GM12878 (cell line): ENCODE measurements at regions not wholly inside any gene's neighbourhood (a gene's known extent, or its start where the extent isn't known, plus 50 kb on each side); places are given as distances from the start of the nearest gene placed in this dataset.
A peak's percentile ranks its signal among the peaks of the same experiment; 100 is the strongest.

Experiments
- ATAC-seq: fragments of 200-7000 bp; cut with Tn5 transposase; 3 replicates; pipeline ENCODE4 v1.9.1; 2020; ENCODE audit warnings: mild to moderate bottlenecking, moderate library complexity
- BruUV-seq: library from RNA; stranded (reverse); fragments of 400-500 nt; replicated peaks from 2 replicates; lab custom pipeline; 2021; lab: Mats Ljungman, UMichigan
- CTCF ChIA-PET: fragments of 300-600 bp; sonication (Branson Sonifier 250); formaldehyde crosslinking; extraction: SDS; loops from one replicate; lab custom pipeline; 2021; ENCODE audit warnings: inconsistent platforms; lab: Yijun Ruan, JAX
- POLR2A ChIA-PET: fragments of 350-600 bp; formaldehyde crosslinking; extraction: SDS; loops from one replicate; lab custom pipeline; 2021; ENCODE audit warnings: inconsistent platforms; lab: Charles Lee
- RAD21 ChIA-PET: fragments of 300-600 bp; sonication (Branson Sonifier 250); formaldehyde crosslinking; loops from one replicate; lab custom pipeline; 2023; ENCODE audit warnings: antibody characterized with exemption; ENCODE audit not compliant: unreplicated experiment; lab: Charles Lee
- SMC1A ChIA-PET: fragments of 300-600 bp; sonication (Branson Sonifier 250); formaldehyde crosslinking; loops from one replicate; lab custom pipeline; 2023; ENCODE audit not compliant: unreplicated experiment, uncharacterized antibody; lab: Charles Lee
- DNase-seq: peaks from one replicate; pipeline ENCODE4 v3.0.0-alpha.2; 2011; ENCODE audit warnings: low read depth, low spot score
- FAIRE-seq: peaks from 3 replicates; lab custom pipeline; 2011; peaks lifted over from hg19 to GRCh38; lab: Jason Lieb, UNC
- H2AFZ ChIP-seq: 2 replicates; pipeline ENCODE4 v1.6.0; 2011; ENCODE audit warnings: low read depth, low read length, control low read depth; ENCODE audit not compliant: control insufficient read depth
- H3K27ac ChIP-seq: 2 replicates; pipeline ENCODE4 v1.5.1; 2011; ENCODE audit warnings: control low read depth; ENCODE audit not compliant: control insufficient read depth, insufficient read depth
- H3K27me3 ChIP-seq, 2 experiments: replicated peaks in 1 of 2; 2 replicates each; pipeline versions ENCODE4 v1.6.0 to v1.6.1; 2011; ENCODE audit warnings: low read length in 1 of 2; ENCODE audit not compliant: control insufficient read depth in 2 of 2, insufficient read depth in 2 of 2
- H3K36me3 ChIP-seq, 2 experiments: 2 replicates each; pipeline ENCODE4 v1.5.1; 2011; ENCODE audit warnings: low read length in 1 of 2; ENCODE audit not compliant: control insufficient read depth in 2 of 2, insufficient read depth in 2 of 2
- H3K4me1 ChIP-seq: 2 replicates; pipeline ENCODE4 v1.6.1; 2011; ENCODE audit warnings: mild to moderate bottlenecking, low read length, moderate library complexity, mixed read lengths; ENCODE audit not compliant: control insufficient read depth, insufficient read depth
- H3K4me2 ChIP-seq: 2 replicates; pipeline ENCODE4 v1.6.0; 2011; ENCODE audit warnings: control low read depth; ENCODE audit not compliant: control insufficient read depth, insufficient read depth
- H3K4me3 ChIP-seq: fragments of 200-600 bp; sonication (generic); 2 replicates; pipeline ENCODE4 v1.5.1; 2016
- H3K79me2 ChIP-seq: 2 replicates; pipeline ENCODE4 v1.6.0; 2011; ENCODE audit warnings: low read length; ENCODE audit not compliant: control insufficient read depth, insufficient read depth
- H3K9ac ChIP-seq: 2 replicates; pipeline ENCODE4 v1.8.0; 2011; ENCODE audit warnings: low read length, control low read depth, mixed read lengths; ENCODE audit not compliant: control insufficient read depth, insufficient read depth
- H3K9me3 ChIP-seq: replicated peaks from 3 replicates; pipeline ENCODE4 v1.5.1; 2011; ENCODE audit warnings: mild to moderate bottlenecking, low read length; ENCODE audit not compliant: control insufficient read depth, insufficient read depth
- H4K20me1 ChIP-seq: 2 replicates; pipeline ENCODE4 v1.6.0; 2011; ENCODE audit not compliant: control insufficient read depth, insufficient read depth
- IRF4 ChIP-seq: IDR thresholded peaks from 2 replicates; pipeline ENCODE4 v1.6.1; 2011; ENCODE audit warnings: low read depth, low read length
- JUNB ChIP-seq: IDR thresholded peaks from 2 replicates; pipeline ENCODE4 v1.6.1; 2016; ENCODE audit warnings: antibody characterized with exemption, mild to moderate bottlenecking
- RELA ChIP-seq: fragments of 450-650 bp; IDR thresholded peaks from 2 replicates; pipeline ENCODE4 v1.8.0; 2014; ENCODE audit warnings: borderline replicate concordance; ENCODE audit not compliant: partially characterized antibody
- RUNX3 ChIP-seq: IDR thresholded peaks from 2 replicates; pipeline ENCODE4 v1.6.1; 2012; ENCODE audit warnings: low read length, inconsistent platforms
- STAT1 ChIP-seq: fragments of 450-650 bp; conservative IDR thresholded peaks from 2 replicates; pipeline ENCODE4 v1.6.1; 2014; ENCODE audit warnings: antibody characterized with exemption, mild to moderate bottlenecking
- TAF1 ChIP-seq: IDR thresholded peaks from 2 replicates; pipeline ENCODE4 v1.6.1; 2011; ENCODE audit warnings: mild to moderate bottlenecking, low read depth, low read length, borderline replicate concordance
- TCF7 ChIP-seq: IDR thresholded peaks from 2 replicates; pipeline ENCODE4 v1.6.1; 2014; ENCODE audit warnings: antibody characterized with exemption, borderline replicate concordance
- ZNF274 ChIP-seq: IDR thresholded peaks from one replicate; pipeline ENCODE4 v1.8.0; 2011; ENCODE audit not compliant: insufficient read length, insufficient read depth
- WGBS: methylation state at CpG from one replicate; pipeline ENCODE4 v1.1.6; 2016; ENCODE audit warnings: low lambda C conversion rate; ENCODE audit not compliant: insufficient replicate concordance, insufficient coverage; ENCODE audit errors: missing lambda C conversion rate; 5-methylcytosine and 5-hydroxymethylcytosine counted together
- in situ Hi-C: fragments of 300-500 bp; cut with MboI; formaldehyde crosslinking; loops from 9 replicates; pipeline ENCODE4 v1.14.3; 2018; ENCODE audit warnings: mixed read lengths
- intact Hi-C: fragments of 100-400 bp; cut with micrococcal nuclease; formaldehyde crosslinking; loops from one replicate; pipeline ENCODE4 v1.14.2; 2022; ENCODE audit not compliant: unreplicated experiment

DNA sequence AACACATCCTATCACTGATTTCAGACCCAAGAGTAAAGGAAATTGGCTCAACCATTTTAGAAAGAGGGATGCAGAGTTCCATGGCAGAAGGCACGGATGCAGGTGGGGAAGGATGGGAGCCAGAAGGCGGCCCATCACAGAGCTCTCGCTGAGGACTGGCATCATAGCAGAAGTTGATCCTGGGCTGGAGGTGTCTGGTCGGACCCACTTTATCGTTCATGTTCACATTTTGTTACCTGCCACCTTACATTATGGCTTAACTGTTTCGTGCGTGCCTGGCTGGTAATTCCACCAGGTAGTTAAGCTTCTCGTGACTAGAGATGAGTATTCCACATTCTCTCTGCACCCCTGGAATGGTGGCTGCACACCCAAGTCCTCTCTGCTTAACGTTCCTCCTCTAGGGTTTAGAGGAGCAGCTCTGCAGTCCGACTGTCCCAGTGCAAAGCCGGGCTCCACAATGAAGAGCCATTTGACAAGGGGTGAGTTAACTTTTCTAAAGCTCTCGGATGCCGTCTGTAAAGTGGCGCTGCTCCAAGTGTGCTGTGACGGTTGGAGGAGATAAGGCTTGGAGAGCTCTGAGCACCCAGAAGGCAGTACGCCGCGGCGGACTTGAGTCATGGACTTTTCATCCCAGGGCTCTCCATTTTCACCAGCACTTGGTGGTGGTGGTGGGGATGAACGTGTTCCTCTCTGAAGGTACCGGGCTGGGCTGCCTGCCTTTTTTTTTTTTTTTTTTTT is 157.1 kb upstream of the SHH start (continued):
- TF ChIP-seq RELA, result no peak
- TF ChIP-seq, all 136 proteins: peak for 0

DNA sequence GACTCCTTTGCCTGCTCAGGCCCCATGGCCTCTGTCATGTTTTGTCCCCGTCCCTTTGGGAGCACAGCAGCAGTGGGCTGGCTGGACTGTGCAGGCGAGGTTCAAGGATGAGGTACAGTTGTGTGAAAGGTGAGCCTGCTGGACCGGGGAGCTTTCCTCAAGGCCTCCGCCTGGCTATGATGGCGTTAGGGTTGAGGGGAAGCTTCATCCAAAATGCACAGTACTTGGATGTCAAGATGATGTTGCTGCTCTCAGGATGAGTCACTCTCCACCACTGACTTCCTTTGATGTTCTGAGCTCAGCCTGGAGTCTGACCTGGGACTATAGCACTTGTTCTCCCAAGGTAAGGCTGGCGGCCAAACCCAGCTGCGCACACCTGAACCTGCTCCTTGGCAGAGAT is 152.7 kb upstream of the SHH start:
- no TSS peak for BruUV-seq
- POLR2A ChIA-PET, result no interaction called here
- TF ChIP-seq TCF7 (peak; percentile 79; the same call in 1 of the 2 replicates), TAF1 (no peak), RUNX3 (0 out of 2 replicates have a peak, but pooled peaks have one; percentile 6), STAT1 (no peak), JUNB (peak; percentile 52; the same call in 1 of the 2 replicates), IRF4 (peak; percentile 86), ZNF274 (no peak)
- Histone ChIP-seq H2AFZ (no peak overlapping the region), H3K9me3 (no peaks in the 10 kb centered on the region), H3K27me3 (no peaks in the 10 kb centered on the region; a peak in 1 of 4 replicates), H3K27ac (no peak overlapping the region), H3K9ac (no peak overlapping the region), H3K4me3 (no peak overlapping the region), H4K20me1 (no peaks in the 10 kb centered on the region), H3K4me2 (no peak overlapping the region), H3K4me1 (no peaks in the 10 kb centered on the region), H3K36me3 (no peaks in the 10 kb centered on the region), H3K79me2 (no peaks in the 10 kb centered on the region)
- SMC1A ChIA-PET, result no interaction called here
- RAD21 ChIA-PET, result no interaction called here
- intact Hi-C loops, result no loop called here
- DNase-seq (no peak), ATAC-seq (no peak), FAIRE-seq (no peak)
- CTCF ChIA-PET, result no interaction called here
- 30% methylated on average over 7 of the region's 7 CpGs for WGBS
- in situ Hi-C loops, result no loop called here
